Ovary (tissue), 3 donors: ENCODE measurements at regions not wholly inside any gene's neighbourhood (a gene's known extent, or its start where the extent isn't known, plus 50 kb on each side); places are given as distances from the start of the nearest gene placed in this dataset.

Source experiments
- CTCF ChIP-seq, 3 donors: fragments of 450-650 bp in 2 of 3; fragments of 200-600 bp in 1 of 3; IDR thresholded peaks; one replicate each; pipeline versions ENCODE4 v1.5.1 to v1.8.0; 2016 to 2022; ENCODE audit warnings: antibody characterized with exemption in 3 of 3, mild to moderate bottlenecking in 1 of 3
- EP300 ChIP-seq: sonication (generic); formaldehyde crosslinking; IDR thresholded peaks from one replicate; pipeline ENCODE4 v1.6.1; 2017; ENCODE audit warnings: antibody characterized with exemption
- donor health status: DM: no; HTN: no; CAD: no.

GRCh38 chr7:118844748-118845147 lies 620.2 kb downstream of the ANKRD7 start:
- TF ChIP-seq EP300, result no peak
- TF ChIP-seq CTCF (IDR thresholded peaks at IDR 0.05), result no peak
